Gastrocnemius medialis (tissue), 4 donors: ENCODE measurements at regions not wholly inside any gene's neighbourhood (a gene's known extent, or its start where the extent isn't known, plus 50 kb on each side); places are given as distances from the start of the nearest gene placed in this dataset.

Experiments
- CTCF ChIP-seq, 5 experiments: fragments of 450-650 bp in 3 of 5; fragments of 200-600 bp in 2 of 5; sonication (generic) in 2 of 5; IDR thresholded peaks in 4 of 5; conservative IDR thresholded peaks in 1 of 5; 1 replicate in 4 of 5; 2 replicates in 1 of 5; pipeline ENCODE4 v1.5.1; 2016 to 2019; ENCODE audit warnings: antibody characterized with exemption in 5 of 5, mild to moderate bottlenecking in 3 of 5, moderate library complexity in 3 of 5
- POLR2A ChIP-seq, 2 donors: fragments of 450-650 bp; IDR thresholded peaks; one replicate each; pipeline ENCODE4 v1.6.1; 2017; ENCODE audit warnings: antibody characterized with exemption in 2 of 2, mild to moderate bottlenecking in 2 of 2, moderate library complexity in 2 of 2

DNA sequence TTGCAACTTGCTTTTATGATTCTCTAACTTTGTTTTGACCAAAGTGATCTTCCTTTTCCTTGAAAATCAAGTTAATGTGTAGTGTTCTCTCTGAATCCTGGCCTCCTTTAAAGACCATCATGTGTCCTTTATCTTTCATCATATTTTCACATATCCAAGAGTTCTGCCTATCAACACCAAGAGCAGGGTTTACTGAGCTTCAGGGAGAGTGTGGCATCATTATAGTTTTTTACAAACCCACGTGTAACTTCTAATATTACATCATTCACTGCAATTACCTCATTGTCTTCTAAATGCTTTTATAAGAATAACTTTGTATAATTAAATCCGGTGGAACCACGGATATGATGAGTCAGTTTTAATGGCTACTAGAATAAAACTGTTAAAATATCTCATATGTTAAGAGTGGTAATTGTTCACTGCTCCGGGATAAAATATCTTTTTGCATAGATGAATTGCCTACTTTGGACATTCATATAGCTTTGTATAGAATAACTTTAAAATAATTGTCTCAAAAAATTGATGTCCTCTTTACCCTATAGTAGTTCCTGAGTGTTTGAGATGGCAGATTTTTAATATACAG is 248.8 kb upstream of the GRM7 start:
- no peak for TF ChIP-seq CTCF (IDR thresholded peaks at IDR 0.05 in 4 of 5, conservative IDR thresholded peaks at IDR 0.05 in 1 of 5)
- TF ChIP-seq POLR2A (IDR thresholded peaks at IDR 0.05), result no peak
